PFSK-1 (cell line): ENCODE measurements at regions not wholly inside any gene's neighbourhood (a gene's known extent, or its start where the extent isn't known, plus 50 kb on each side); places are given as distances from the start of the nearest gene placed in this dataset.

Experiments used
- FOXP2 ChIP-seq: optimal IDR thresholded peaks from 2 replicates; pipeline ENCODE3; 2011; ENCODE audit warnings: borderline replicate concordance, control low read depth, inconsistent platforms; ENCODE audit not compliant: insufficient read depth; ENCODE audit errors: extremely low read length, extremely low read depth
- POLR2AphosphoS5 ChIP-seq: IDR thresholded peaks from 2 replicates; pipeline ENCODE4 v1.6.1; 2012; ENCODE audit warnings: low read depth, mild to moderate bottlenecking, control low read depth, low read length, moderate library complexity
- TAF1 ChIP-seq: IDR thresholded peaks from 2 replicates; pipeline ENCODE4 v1.6.1; 2012; ENCODE audit warnings: low read length, control low read depth, borderline replicate concordance; ENCODE audit not compliant: insufficient read depth
- TF ChIP-seq, protein P1 (sequence below), 2 experiments: IDR thresholded peaks; 2 replicates each; pipeline versions ENCODE4 v1.6.1 to v1.8.0; 2011 to 2012; ENCODE audit warnings: low read depth in 2 of 2, low read length in 2 of 2, control low read depth in 1 of 2, inconsistent platforms in 1 of 2, mild to moderate bottlenecking in 1 of 2, moderate library complexity in 1 of 2; ENCODE audit not compliant: insufficient read depth in 1 of 2

DNA sequence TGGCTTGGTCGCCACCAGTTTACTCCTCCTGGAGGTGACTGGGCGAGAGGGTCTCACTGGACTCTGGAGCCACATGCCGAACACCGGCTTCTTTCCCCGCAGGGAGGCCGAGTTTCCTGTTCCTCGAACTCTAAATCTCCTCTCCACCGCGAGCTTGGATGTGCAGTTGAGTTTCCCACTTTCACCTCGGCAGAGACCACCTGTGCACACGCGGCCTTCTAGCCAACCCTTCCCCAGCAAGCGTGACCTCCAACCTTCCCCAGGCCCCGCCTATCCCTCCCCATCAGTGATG, 380.1 kb downstream of the IRX2 start:
- TF ChIP-seq POLR2AphosphoS5 = no peak
- TF ChIP-seq, protein P1, sequence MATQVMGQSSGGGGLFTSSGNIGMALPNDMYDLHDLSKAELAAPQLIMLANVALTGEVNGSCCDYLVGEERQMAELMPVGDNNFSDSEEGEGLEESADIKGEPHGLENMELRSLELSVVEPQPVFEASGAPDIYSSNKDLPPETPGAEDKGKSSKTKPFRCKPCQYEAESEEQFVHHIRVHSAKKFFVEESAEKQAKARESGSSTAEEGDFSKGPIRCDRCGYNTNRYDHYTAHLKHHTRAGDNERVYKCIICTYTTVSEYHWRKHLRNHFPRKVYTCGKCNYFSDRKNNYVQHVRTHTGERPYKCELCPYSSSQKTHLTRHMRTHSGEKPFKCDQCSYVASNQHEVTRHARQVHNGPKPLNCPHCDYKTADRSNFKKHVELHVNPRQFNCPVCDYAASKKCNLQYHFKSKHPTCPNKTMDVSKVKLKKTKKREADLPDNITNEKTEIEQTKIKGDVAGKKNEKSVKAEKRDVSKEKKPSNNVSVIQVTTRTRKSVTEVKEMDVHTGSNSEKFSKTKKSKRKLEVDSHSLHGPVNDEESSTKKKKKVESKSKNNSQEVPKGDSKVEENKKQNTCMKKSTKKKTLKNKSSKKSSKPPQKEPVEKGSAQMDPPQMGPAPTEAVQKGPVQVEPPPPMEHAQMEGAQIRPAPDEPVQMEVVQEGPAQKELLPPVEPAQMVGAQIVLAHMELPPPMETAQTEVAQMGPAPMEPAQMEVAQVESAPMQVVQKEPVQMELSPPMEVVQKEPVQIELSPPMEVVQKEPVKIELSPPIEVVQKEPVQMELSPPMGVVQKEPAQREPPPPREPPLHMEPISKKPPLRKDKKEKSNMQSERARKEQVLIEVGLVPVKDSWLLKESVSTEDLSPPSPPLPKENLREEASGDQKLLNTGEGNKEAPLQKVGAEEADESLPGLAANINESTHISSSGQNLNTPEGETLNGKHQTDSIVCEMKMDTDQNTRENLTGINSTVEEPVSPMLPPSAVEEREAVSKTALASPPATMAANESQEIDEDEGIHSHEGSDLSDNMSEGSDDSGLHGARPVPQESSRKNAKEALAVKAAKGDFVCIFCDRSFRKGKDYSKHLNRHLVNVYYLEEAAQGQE (IDR thresholded peaks at IDR 0.05; ENCODE audit: insufficient read depth in 1 of 2, low read depth in 2 of 2, low read length in 2 of 2) = no peak
- TF ChIP-seq TAF1 = no peak
- TF ChIP-seq FOXP2 = no peak
